HG02970 (cell line): ENCODE measurements at regions not wholly inside any gene's neighbourhood (a gene's known extent, or its start where the extent isn't known, plus 50 kb on each side); places are given as distances from the start of the nearest gene placed in this dataset.

ENCODE experiments used
- ATAC-seq: cut with Tn5 transposase; IDR thresholded peaks from one replicate; pipeline ENCODE4 v1.9.1; 2021; ENCODE audit warnings: mild to moderate bottlenecking, moderate library complexity, moderate number of reproducible peaks; ENCODE audit not compliant: unreplicated experiment, low FRiP score

DNA sequence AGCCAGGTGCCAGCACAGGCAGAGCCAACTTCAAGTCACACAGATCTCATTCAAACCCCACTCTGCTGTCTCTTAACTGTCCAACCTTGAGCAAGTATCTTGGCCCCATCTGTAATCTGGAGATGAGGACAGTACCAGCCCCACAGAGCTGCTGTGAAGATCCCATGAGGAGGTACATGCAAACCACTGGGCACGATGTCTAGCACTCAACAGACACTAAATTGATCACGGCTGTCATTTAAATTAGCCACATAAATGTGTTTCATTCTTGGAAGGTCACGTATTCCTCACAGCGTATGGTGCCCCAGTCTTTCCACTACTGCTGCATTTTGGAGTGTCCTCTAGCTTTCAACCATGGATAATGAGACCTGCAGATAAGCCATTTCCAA, 167.6 kb upstream of the ID2 start:
- no peak for ATAC-seq

DNA sequence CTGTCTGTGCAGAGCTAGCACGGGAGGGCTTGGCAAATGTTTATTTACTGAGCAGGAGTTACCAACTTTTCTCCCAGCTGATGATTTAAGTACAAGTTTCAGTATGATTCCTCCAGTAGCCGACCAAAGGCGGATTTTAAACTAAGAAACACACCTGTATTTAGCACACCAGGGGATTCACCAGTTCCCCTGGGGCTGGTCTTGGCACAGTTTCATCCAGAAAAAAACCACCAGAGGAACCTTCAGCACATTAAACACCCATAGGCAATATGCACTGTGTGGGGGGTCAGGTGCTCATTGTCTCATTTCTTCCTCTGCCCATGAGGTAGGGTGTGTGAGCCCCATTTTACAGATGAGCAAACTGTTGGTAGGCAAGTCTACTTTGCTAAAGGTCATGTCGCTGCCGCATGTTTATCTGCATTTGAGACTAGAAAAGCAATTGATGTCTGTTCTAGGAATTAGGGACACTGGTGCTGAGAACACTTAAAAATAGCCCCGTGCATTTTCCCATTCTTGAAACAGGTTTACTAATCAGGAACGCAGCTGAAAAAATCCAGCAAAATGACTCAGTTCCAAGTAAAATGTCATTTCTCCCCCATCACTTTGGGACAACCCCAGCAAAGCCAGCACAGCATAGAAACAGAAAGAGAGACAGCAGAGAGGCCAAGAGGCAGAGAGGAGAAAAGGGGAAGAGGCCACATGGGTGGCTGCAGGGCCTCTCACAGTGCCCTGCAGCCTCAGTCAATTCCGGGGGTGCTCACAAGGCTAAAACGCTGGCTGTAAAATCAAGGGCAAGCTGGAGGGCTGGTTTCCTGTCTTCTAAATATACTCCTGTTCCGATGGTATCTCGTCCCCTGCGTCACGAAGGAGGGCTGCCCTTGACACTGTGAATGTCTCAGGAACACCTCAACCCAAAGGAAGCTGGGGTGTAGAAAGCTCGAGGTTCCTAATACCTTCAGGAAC, 166.8 kb upstream of the ID2 start:
- ATAC-seq = peak; percentile 48

- peak; percentile 46 for ATAC-seq
Measured at GRCh38 chr2:8515864-8516533, 165.9 kb upstream of the ID2 start.

DNA sequence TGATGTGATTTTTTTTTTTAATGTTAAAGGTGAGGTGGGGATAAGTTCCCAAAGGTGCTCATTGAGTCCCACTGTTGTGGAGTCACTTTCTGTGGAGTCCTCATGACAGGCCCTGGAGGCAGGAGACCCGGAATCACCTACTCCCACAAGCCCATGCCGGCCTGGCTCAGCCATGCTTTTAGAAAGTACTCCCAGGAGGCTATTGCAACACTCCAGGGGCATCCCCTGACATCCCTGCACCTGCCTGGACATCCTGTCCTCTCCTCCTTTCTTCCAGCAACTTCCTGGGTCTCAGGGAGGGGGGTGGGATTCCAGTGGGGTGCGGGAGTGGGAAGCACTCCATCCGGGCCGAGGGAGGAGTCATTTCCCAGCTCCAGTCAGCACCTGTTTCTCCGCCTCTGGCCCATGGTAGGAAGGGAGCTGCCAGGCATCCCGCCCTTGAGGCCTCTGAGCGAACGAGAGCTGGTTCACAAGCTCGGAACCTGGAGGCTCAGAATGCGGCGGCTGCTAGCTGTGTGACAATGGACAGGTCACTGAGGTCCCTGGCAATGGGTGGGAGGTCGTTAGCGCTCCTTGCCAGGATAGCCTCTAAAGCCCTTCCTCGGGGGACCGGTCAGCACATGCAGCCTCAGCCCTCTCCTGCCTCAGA, 163.9 kb upstream of the ID2 start:
- no peak for ATAC-seq

- no peak for ATAC-seq
Measured at GRCh38 chr2:8518979-8519668, 162.7 kb upstream of the ID2 start.

DNA sequence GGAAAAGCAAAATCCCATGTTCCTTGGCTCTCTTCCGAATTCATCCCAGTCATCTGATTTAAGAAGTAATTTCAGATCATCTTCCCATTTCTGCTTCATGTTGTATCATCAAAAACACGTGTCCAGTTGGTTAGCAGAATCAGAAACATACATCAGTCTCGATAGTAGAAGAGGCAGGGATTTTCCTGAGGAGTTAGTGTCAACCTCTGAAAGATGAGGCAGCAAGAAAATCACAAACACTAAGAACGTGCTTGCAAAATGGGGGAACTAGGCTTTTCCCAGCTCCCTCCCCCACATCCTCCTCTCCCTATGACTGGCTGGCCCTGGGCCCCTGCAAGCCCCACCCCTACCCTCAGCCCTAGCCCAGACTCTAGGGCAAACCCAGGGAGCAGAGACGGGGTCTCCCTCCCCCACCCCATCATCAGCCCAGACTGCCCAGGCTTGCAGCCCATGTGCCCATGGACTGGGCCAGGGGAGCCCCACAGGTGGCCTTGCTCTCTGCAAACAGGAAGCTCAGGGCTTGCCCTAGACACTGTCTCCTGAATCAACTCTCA, 161.0 kb upstream of the ID2 start:
- no peak for ATAC-seq

GRCh38 chr2:8522687-8523086, 159.2 kb upstream of the ID2 start:
- ATAC-seq = no peak

- no peak for ATAC-seq
Measured at GRCh38 chr2:8524388-8524787, 157.5 kb upstream of the ID2 start.

- ATAC-seq = no peak
Measured at GRCh38 chr2:8524823-8525222, 157.0 kb upstream of the ID2 start.

DNA sequence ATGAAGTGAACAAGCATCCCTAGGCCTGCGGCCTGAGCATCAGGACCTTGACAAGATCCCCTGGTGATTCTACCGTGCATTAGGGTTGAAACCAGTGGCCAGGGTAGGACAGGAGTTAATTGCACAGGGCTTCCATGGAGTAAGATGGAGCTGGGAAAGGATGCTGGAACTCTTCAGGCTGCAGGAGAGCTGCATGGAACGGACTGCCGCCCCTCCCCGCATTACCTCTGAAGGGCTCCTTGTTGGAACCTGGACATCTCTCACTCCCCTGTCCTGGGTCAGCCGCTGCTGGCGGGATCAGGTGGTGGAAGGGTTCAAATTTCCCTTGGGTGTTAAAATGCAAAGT, 156.6 kb upstream of the ID2 start:
- ATAC-seq = no peak

DNA sequence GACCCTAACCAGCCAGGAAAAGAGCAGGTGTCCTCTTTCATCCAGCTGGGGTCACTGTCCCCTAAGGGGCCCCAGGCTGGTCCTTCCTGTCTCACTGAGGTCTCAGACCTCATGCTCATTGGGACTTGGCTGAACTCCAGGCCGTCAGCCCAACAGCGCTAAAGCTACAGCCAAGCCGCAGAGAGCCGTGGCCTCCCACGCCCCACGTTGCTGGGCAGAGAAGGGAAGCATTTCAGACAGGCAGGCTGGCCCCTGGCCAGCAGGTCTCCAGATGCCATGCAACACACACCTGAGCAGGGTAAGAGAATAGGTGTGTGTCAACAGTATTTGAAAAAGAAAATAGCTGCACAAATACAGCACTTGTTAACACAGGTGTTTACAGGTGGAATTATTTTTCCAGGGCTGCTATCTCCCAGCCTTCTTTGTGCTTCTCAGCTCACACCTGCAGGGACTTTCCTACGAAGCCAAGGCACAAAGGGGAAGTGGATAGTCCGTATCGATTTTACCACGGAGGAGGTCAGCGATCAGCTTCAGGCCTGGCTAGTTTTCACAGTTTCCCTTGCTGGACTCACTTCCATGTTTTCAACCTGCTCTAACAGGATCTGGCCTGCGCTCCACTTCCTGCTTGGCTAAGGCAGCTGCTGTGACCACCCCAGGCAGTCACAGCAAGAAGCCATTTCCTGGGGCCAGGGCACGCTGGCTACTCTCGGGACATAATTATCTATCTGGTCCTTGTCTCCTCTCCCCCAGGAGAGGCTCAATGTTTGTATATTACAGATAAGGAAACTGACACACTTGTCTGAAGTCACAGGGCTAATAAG, 156.1 kb upstream of the ID2 start:
- ATAC-seq = peak; percentile 52

GRCh38 chr2:8526403-8526696, 155.5 kb upstream of the ID2 start:
- no peak for ATAC-seq

GRCh38 chr2:8527031-8527430, 154.8 kb upstream of the ID2 start:
- no peak for ATAC-seq

DNA sequence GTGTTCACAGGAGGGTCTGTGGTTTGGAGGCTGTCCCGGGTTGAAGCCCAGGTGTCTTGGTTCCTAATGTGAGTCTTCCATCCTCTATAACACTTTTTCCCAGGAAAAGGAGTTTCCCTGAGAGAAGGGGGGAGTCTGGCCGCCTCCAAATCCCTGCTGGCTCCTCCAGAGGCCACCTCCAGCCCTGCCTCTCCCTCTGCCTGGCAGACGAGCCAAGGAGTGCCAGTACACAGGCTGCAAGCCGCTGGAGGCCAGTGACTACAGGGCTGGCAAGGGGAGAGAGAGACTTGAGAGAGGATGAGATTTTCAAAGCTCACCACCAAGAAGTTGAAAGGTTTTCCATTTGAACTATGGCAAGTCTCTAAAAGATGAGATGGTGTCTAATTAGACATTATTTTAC, 154.2 kb upstream of the ID2 start:
- ATAC-seq = no peak

DNA sequence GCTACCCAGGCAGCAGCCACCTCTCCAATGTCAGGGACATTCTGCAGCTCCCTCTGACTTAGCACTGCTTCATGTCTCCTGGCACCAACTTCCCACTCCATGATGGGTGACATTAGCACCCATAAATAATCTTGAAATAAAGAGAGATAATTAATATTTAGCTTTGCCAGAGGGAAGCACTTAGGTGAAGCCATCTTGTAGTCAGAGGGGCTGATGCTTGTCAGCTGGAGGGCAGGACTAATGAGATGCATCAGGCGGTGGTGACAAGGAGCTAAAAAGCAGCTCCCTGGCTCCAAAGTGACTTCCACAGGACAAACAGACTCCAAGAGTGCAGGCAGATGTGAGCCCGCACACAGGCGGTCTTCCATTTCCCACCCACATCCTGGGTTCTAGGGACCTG, 153.0 kb upstream of the ID2 start:
- no peak for ATAC-seq

- ATAC-seq = no peak
Measured at GRCh38 chr2:8529706-8530277, 152.1 kb upstream of the ID2 start.

DNA sequence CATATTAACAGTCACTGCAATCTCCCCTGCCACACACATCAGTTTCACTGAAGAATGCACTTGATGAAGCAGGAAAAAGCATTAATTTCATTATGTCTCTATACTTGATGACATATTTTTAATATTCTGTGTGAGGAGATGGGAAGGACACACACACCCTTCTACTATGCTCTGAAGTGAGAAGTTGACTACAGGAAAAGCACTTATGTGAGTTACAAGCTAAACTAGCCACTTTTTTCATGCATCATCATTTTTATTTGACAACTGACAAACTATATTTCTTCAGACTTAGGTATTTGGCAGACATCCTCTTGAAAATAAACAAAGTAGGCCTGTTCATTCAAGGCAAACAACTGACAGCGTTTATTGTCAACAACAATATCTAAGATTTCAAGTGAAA, 150.4 kb upstream of the ID2 start:
- no peak for ATAC-seq

GRCh38 chr2:8532438-8532837, 149.4 kb upstream of the ID2 start:
- no peak for ATAC-seq

- ATAC-seq = no peak
Measured at GRCh38 chr2:8533923-8534322, 147.9 kb upstream of the ID2 start.

DNA sequence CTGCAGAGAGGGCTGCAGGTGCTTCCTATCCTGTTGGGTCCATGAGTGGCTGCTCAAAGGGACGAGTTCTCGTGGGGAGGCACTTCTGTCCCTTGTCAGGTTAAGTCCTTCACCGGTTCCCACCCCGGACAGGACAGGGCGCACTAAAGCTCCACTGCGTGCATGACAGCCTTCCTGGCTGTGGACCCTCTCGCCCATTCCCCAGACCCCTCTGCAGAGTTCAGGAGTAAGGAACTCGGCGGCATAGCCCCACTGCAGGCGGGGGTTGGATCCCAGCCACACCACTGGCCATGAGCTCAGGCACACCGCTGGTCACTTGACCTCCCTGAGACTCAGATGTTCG, 147.5 kb upstream of the ID2 start:
- no peak for ATAC-seq
